NCI-H2107 treated with DMSO at 0.1 percent for 48 hours (cell line): ENCODE measurements at regions not wholly inside any gene's neighbourhood (a gene's known extent, or its start where the extent isn't known, plus 50 kb on each side); places are given as distances from the start of the nearest gene placed in this dataset.
"Not testable (repeated sequence)": the region's sequence is repeated elsewhere in the genome, so short reads cannot be mapped to it uniquely, and the experiment has no call there.

Experiments
- DNase-seq: peaks from one replicate; lab custom pipeline; 2025; ENCODE audit not compliant: unreplicated experiment; lab: John Stamatoyannopoulos, UW

GRCh38 chr10:28434063-28434462 lies 98.9 kb upstream of the WAC start:
- no peak for DNase-seq

- DNase-seq, result no peak
Observed at GRCh38 chr10:28442403-28442802, 90.5 kb upstream of the WAC start.

- DNase-seq, result no peak
Observed at GRCh38 chr10:28444031-28444430, 88.9 kb upstream of the WAC start.

- DNase-seq, result no peak
Observed at GRCh38 chr10:28445516-28445915, 87.4 kb upstream of the WAC start.

- no peak for DNase-seq
Observed at GRCh38 chr10:28449382-28449781, 83.5 kb upstream of the WAC start.

GRCh38 chr10:28449926-28450325 lies 83.0 kb upstream of the WAC start:
- no peak for DNase-seq

- no peak for DNase-seq
Observed at GRCh38 chr10:28453926-28454325, 79.0 kb upstream of the WAC start.

- DNase-seq, result no peak
Observed at GRCh38 chr10:28457110-28457509, 75.8 kb upstream of the WAC start.

- not testable (repeated sequence) for DNase-seq
Observed at GRCh38 chr10:28457873-28458272, 75.0 kb upstream of the WAC start.

- no peak for DNase-seq
Observed at GRCh38 chr10:28459453-28460144, 73.3 kb upstream of the WAC start.

GRCh38 chr10:28463141-28463540 lies 69.8 kb upstream of the WAC start:
- DNase-seq, result no peak

- DNase-seq, result no peak
Observed at GRCh38 chr10:28463676-28464395, 69.1 kb upstream of the WAC start.

GRCh38 chr10:28467615-28468014 lies 65.3 kb upstream of the WAC start:
- no peak for DNase-seq

GRCh38 chr10:28468707-28469483 lies 64.0 kb upstream of the WAC start:
- DNase-seq, result no peak

GRCh38 chr10:28470873-28471651 lies 61.9 kb upstream of the WAC start:
- DNase-seq, result no peak

GRCh38 chr10:28471652-28472050 lies 61.3 kb upstream of the WAC start:
- no peak for DNase-seq

GRCh38 chr10:28478646-28479045 lies 54.3 kb upstream of the WAC start:
- DNase-seq, result no peak

GRCh38 chr10:28479425-28479865 lies 53.5 kb upstream of the WAC start:
- no peak for DNase-seq

GRCh38 chr10:28479927-28480627 lies 52.8 kb upstream of the WAC start:
- no peak for DNase-seq

GRCh38 chr10:28480628-28480965 lies 52.3 kb upstream of the WAC start:
- no peak for DNase-seq

- not testable (repeated sequence) for DNase-seq
Observed at GRCh38 chr10:28481346-28481745, 51.6 kb upstream of the WAC start.
